Brain pericyte (primary cell): ENCODE measurements at regions not wholly inside any gene's neighbourhood (a gene's known extent, or its start where the extent isn't known, plus 50 kb on each side); places are given as distances from the start of the nearest gene placed in this dataset.

Experiments used
- DNase-seq: peaks from one replicate; pipeline ENCODE4 v3.0.0-alpha.2; 2012; ENCODE audit warnings: low read depth, low spot score

- DNase-seq, result no peak
Measured at GRCh38 chr3:168653255-168653654, 557.5 kb upstream of the GOLIM4 start.

GRCh38 chr3:168648321-168648720 is 552.6 kb upstream of the GOLIM4 start:
- DNase-seq, result no peak

GRCh38 chr3:168647582-168647981 is 551.9 kb upstream of the GOLIM4 start:
- DNase-seq, result no peak

- no peak for DNase-seq
Measured at GRCh38 chr3:168645180-168645579, 549.5 kb upstream of the GOLIM4 start.

GRCh38 chr3:168628549-168628948 is 532.8 kb upstream of the GOLIM4 start:
- no peak for DNase-seq

- DNase-seq, result no peak
Measured at GRCh38 chr3:168625477-168625876, 529.8 kb upstream of the GOLIM4 start.

GRCh38 chr3:168624892-168625448 is 529.2 kb upstream of the GOLIM4 start:
- DNase-seq, result no peak

GRCh38 chr3:168624195-168624594 is 528.5 kb upstream of the GOLIM4 start:
- DNase-seq, result no peak

GRCh38 chr3:168622795-168623194 is 527.1 kb upstream of the GOLIM4 start:
- DNase-seq, result no peak

- no peak for DNase-seq
Measured at GRCh38 chr3:168620854-168621253, 525.1 kb upstream of the GOLIM4 start.

- no peak for DNase-seq
Measured at GRCh38 chr3:168618827-168619470, 523.2 kb upstream of the GOLIM4 start.

GRCh38 chr3:168617658-168618057 is 521.9 kb upstream of the GOLIM4 start:
- DNase-seq, result no peak

GRCh38 chr3:168616915-168617314 is 521.2 kb upstream of the GOLIM4 start:
- DNase-seq, result no peak

- no peak for DNase-seq
Measured at GRCh38 chr3:168615493-168616020, 519.8 kb upstream of the GOLIM4 start.

- DNase-seq, result no peak
Measured at GRCh38 chr3:168613151-168613550, 517.4 kb upstream of the GOLIM4 start.

GRCh38 chr3:168612671-168613070 is 516.9 kb upstream of the GOLIM4 start:
- DNase-seq, result no peak

- no peak for DNase-seq
Measured at GRCh38 chr3:168611826-168612225, 516.1 kb upstream of the GOLIM4 start.

- no peak for DNase-seq
Measured at GRCh38 chr3:168608926-168609325, 513.2 kb upstream of the GOLIM4 start.

GRCh38 chr3:168604767-168605166 is 509.0 kb upstream of the GOLIM4 start:
- DNase-seq, result no peak

GRCh38 chr3:168598250-168598649 is 502.5 kb upstream of the GOLIM4 start:
- no peak for DNase-seq

- DNase-seq, result no peak
Measured at GRCh38 chr3:168596175-168596823, 500.6 kb upstream of the GOLIM4 start.

- DNase-seq, result no peak
Measured at GRCh38 chr3:168591587-168591986, 495.9 kb upstream of the GOLIM4 start.

GRCh38 chr3:168589376-168589775 is 493.7 kb upstream of the GOLIM4 start:
- DNase-seq, result no peak
